IPS-20b (cell line): ENCODE measurements at regions not wholly inside any gene's neighbourhood (a gene's known extent, or its start where the extent isn't known, plus 50 kb on each side); places are given as distances from the start of the nearest gene placed in this dataset.

Experiments
- H3K27ac ChIP-seq: one replicate; pipeline ENCODE4 v1.5.1; 2013; ENCODE audit warnings: low read length
- H3K27me3 ChIP-seq: 2 replicates; pipeline ENCODE4 v1.6.1; 2013; ENCODE audit warnings: mild to moderate bottlenecking, low read length, inconsistent platforms; ENCODE audit not compliant: insufficient read depth
- H3K36me3 ChIP-seq: 2 replicates; pipeline ENCODE4 v1.6.1; 2013; ENCODE audit warnings: low read depth, mild to moderate bottlenecking, inconsistent platforms, low read length, moderate library complexity; ENCODE audit not compliant: insufficient read depth
- H3K4me1 ChIP-seq: 2 replicates; pipeline ENCODE4 v1.6.1; 2013; ENCODE audit warnings: mild to moderate bottlenecking, control low read depth, inconsistent platforms, low read length, moderate library complexity; ENCODE audit not compliant: insufficient read depth
- H3K4me3 ChIP-seq: 2 replicates; pipeline ENCODE4 v1.5.1; 2013; ENCODE audit warnings: mild to moderate bottlenecking, low read length, inconsistent platforms
- H3K9ac ChIP-seq: 2 replicates; pipeline ENCODE4 v1.6.1; 2013; ENCODE audit warnings: low read depth, mild to moderate bottlenecking, inconsistent platforms, low read length, moderate library complexity
- H3K9me3 ChIP-seq: 2 replicates; pipeline ENCODE4 v1.6.1; 2013; ENCODE audit warnings: mild to moderate bottlenecking, low read depth, low read length, inconsistent platforms; ENCODE audit not compliant: insufficient read depth

GRCh38 chr13:79678100-79678499 is 197.1 kb downstream of the NDFIP2 start:
- H3K36me3 ChIP-seq: no peaks in the 10 kb centered on the region
- no peaks in the 10 kb centered on the region for H3K4me1 ChIP-seq
- H3K27me3 ChIP-seq: no peaks in the 10 kb centered on the region
- no peak overlapping the region for H3K9ac ChIP-seq
- H3K9me3 ChIP-seq: no peaks in the 10 kb centered on the region
- H3K4me3 ChIP-seq: no peak overlapping the region
- H3K27ac ChIP-seq: no peak overlapping the region

- Histone ChIP-seq H3K9ac (no peak overlapping the region), H3K4me3 (no peak overlapping the region), H3K27me3 (no peaks in the 10 kb centered on the region), H3K4me1 (no peaks in the 10 kb centered on the region), H3K36me3 (no peaks in the 10 kb centered on the region), H3K9me3 (no peaks in the 10 kb centered on the region), H3K27ac (no peak overlapping the region)
Observed at GRCh38 chr13:79675931-79676660, 195.1 kb downstream of the NDFIP2 start.

- Histone ChIP-seq H3K9ac (no peak overlapping the region), H3K27ac (no peak overlapping the region), H3K4me3 (no peak overlapping the region), H3K4me1 (no peaks in the 10 kb centered on the region), H3K9me3 (no peaks in the 10 kb centered on the region), H3K27me3 (no peaks in the 10 kb centered on the region), H3K36me3 (no peaks in the 10 kb centered on the region)
Observed at GRCh38 chr13:79674765-79675515, 194.0 kb downstream of the NDFIP2 start.

- Histone ChIP-seq H3K27me3 (no peaks in the 10 kb centered on the region), H3K36me3 (no peaks in the 10 kb centered on the region), H3K9ac (no peak overlapping the region), H3K4me1 (no peaks in the 10 kb centered on the region), H3K27ac (no peak overlapping the region), H3K4me3 (no peak overlapping the region), H3K9me3 (no peaks in the 10 kb centered on the region)
Observed at GRCh38 chr13:79673993-79674377, 193.0 kb downstream of the NDFIP2 start.

- H3K9me3 ChIP-seq: no peaks in the 10 kb centered on the region
- no peak overlapping the region for H3K27ac ChIP-seq
- H3K9ac ChIP-seq: no peak overlapping the region
- H3K4me1 ChIP-seq: no peaks in the 10 kb centered on the region
- H3K36me3 ChIP-seq: no peaks in the 10 kb centered on the region
- no peaks in the 10 kb centered on the region for H3K27me3 ChIP-seq
- H3K4me3 ChIP-seq: no peak overlapping the region
Observed at GRCh38 chr13:79673310-79673992, 192.5 kb downstream of the NDFIP2 start.

- Histone ChIP-seq H3K4me1 (no peaks in the 10 kb centered on the region), H3K27ac (no peak overlapping the region), H3K36me3 (no peaks in the 10 kb centered on the region), H3K27me3 (no peaks in the 10 kb centered on the region), H3K9ac (no peak overlapping the region), H3K9me3 (no peaks in the 10 kb centered on the region), H3K4me3 (no peak overlapping the region)
Observed at GRCh38 chr13:79671420-79671819, 190.5 kb downstream of the NDFIP2 start.

GRCh38 chr13:79668201-79668752 is 187.3 kb downstream of the NDFIP2 start:
- no peak overlapping the region for H3K9ac ChIP-seq
- no peaks in the 10 kb centered on the region for H3K36me3 ChIP-seq
- no peak overlapping the region for H3K27ac ChIP-seq
- H3K9me3 ChIP-seq: no peaks in the 10 kb centered on the region
- H3K4me1 ChIP-seq: no peaks in the 10 kb centered on the region
- H3K4me3 ChIP-seq: no peak overlapping the region
- no peaks in the 10 kb centered on the region for H3K27me3 ChIP-seq

GRCh38 chr13:79667771-79668170 is 186.8 kb downstream of the NDFIP2 start:
- H3K9me3 ChIP-seq: no peaks in the 10 kb centered on the region
- no peaks in the 10 kb centered on the region for H3K36me3 ChIP-seq

GRCh38 chr13:79663977-79664636 is 183.2 kb downstream of the NDFIP2 start:
- H3K9me3 ChIP-seq: no peaks in the 10 kb centered on the region
- H3K4me3 ChIP-seq: no peak overlapping the region
- no peak overlapping the region for H3K9ac ChIP-seq
- H3K36me3 ChIP-seq: no peaks in the 10 kb centered on the region
- H3K4me1 ChIP-seq: peaks cover 5% of the 10 kb centered on the region; the same call in 1 of the 2 replicates
- H3K27me3 ChIP-seq: no peaks in the 10 kb centered on the region
- no peak overlapping the region for H3K27ac ChIP-seq

More at GRCh38 chr13:79667771-79668170, 186.8 kb downstream of the NDFIP2 start:
- Histone ChIP-seq H3K27me3 (no peaks in the 10 kb centered on the region), H3K9ac (no peak overlapping the region), H3K27ac (no peak overlapping the region), H3K4me3 (no peak overlapping the region), H3K4me1 (no peaks in the 10 kb centered on the region)

GRCh38 chr13:79663435-79663834 is 182.5 kb downstream of the NDFIP2 start:
- H3K4me3 ChIP-seq: no peak overlapping the region
- H3K27ac ChIP-seq: no peak overlapping the region
- no peaks in the 10 kb centered on the region for H3K9me3 ChIP-seq
- peaks cover 12% of the 10 kb centered on the region; the same call in 1 of the 2 replicates for H3K4me1 ChIP-seq
- no peaks in the 10 kb centered on the region for H3K36me3 ChIP-seq
- no peaks in the 10 kb centered on the region for H3K27me3 ChIP-seq
- H3K9ac ChIP-seq: no peak overlapping the region

GRCh38 chr13:79662882-79663281 is 181.9 kb downstream of the NDFIP2 start:
- no peak overlapping the region for H3K9ac ChIP-seq
- H3K27ac ChIP-seq: no peak overlapping the region
- no peaks in the 10 kb centered on the region for H3K27me3 ChIP-seq
- no peaks in the 10 kb centered on the region for H3K36me3 ChIP-seq
- H3K4me3 ChIP-seq: no peak overlapping the region
- H3K9me3 ChIP-seq: no peaks in the 10 kb centered on the region
- peaks cover 12% of the 10 kb centered on the region; the same call in 1 of the 2 replicates for H3K4me1 ChIP-seq
